ENCODE measurements at regions not wholly inside any gene's neighbourhood (a gene's known extent, or its start where the extent isn't known, plus 50 kb on each side); places are given as distances from the start of the nearest gene placed in this dataset.

GRCh38 chr1:82465024-82465423 lies 664.3 kb downstream of the ADGRL2 start:
- no peak for TF ChIP-seq SMC3 (IDR thresholded peaks at IDR 0.05; ENCODE audit: low read depth, low read length)
- TF ChIP-seq POLR2A (IDR thresholded peaks at IDR 0.05; ENCODE audit: low read depth, low read length), result no peak
- no peak for TF ChIP-seq CTCF (conservative IDR thresholded peaks at IDR 0.05; ENCODE audit: low read depth, low read length)
